Natural killer cell treated with Interleukin-12 subunit alpha and Interleukin-12 subunit beta and Interleukin-15 and Interleukin-18, amount 100 ng/mL, for 72 hours (primary cell): ENCODE measurements at regions not wholly inside any gene's neighbourhood (a gene's known extent, or its start where the extent isn't known, plus 50 kb on each side); places are given as distances from the start of the nearest gene placed in this dataset.

ENCODE experiments used
- ATAC-seq, 2 donors: fragments of 150-1000 bp; cut with Tn5 transposase in 1 of 2; sonication (Bioruptor Pico), chemical (Tn5 transposase) in 1 of 2; 2 replicates each; pipeline ENCODE4 v1.10.0; 2021
- DNase-seq: peaks from one replicate; pipeline ENCODE4 v3.0.0; 2022; ENCODE audit warnings: low spot score
- H3K27ac Mint-ChIP-seq, 2 donors: 1 replicate in 1 of 2; 2 replicates in 1 of 2; pipeline ENCODE4 v1.8.0; 2022; ENCODE audit warnings: mixed read lengths in 2 of 2, mild to moderate bottlenecking in 1 of 2, moderate library complexity in 1 of 2
- H3K27me3 Mint-ChIP-seq, 2 donors: 1 replicate in 1 of 2; 2 replicates in 1 of 2; pipeline ENCODE4 v1.8.0; 2022; ENCODE audit warnings: mixed read lengths in 2 of 2
- H3K36me3 Mint-ChIP-seq: one replicate; pipeline ENCODE4 v1.8.0; 2022; ENCODE audit warnings: mixed read lengths
- H3K4me1 Mint-ChIP-seq, 2 donors: 1 replicate in 1 of 2; 2 replicates in 1 of 2; pipeline ENCODE4 v1.8.0; 2022; ENCODE audit warnings: low read depth in 2 of 2, mixed read lengths in 2 of 2, mild to moderate bottlenecking in 1 of 2
- H3K4me3 Mint-ChIP-seq: one replicate; pipeline ENCODE4 v1.8.0; 2022; ENCODE audit warnings: mixed read lengths
- H3K9me3 Mint-ChIP-seq: 2 replicates; pipeline ENCODE4 v1.8.0; 2022; ENCODE audit warnings: mixed read lengths

DNA sequence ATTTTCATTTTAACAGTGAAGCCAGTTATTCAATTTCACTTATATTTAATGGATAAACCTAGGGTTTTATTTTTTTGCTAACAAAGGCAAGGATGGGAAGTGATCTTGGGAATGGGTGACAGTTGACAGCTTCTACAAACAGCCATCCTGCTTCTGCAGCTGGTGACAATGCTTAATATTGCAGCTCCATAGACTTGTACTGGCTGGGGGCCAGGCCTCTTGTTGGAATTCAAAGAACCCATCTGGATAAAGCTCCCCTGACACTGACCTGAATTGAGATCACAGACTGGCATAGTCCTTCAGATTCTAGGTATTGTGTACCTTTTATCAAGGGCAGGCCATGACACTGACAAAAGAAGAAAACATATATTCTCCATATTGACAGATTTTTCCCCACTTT lies 664.6 kb upstream of the FOXG1 start:
- peaks cover 4% of the 10 kb centered on the region for H3K9me3 Mint-ChIP-seq
- H3K27me3 Mint-ChIP-seq, result no peaks in the 10 kb centered on the region
- H3K27ac Mint-ChIP-seq, result no peak overlapping the region
- no peaks in the 10 kb centered on the region for H3K36me3 Mint-ChIP-seq
- ATAC-seq (no peak), DNase-seq (no peak)
- H3K4me1 Mint-ChIP-seq, result no peaks in the 10 kb centered on the region
- no peak overlapping the region for H3K4me3 Mint-ChIP-seq

DNA sequence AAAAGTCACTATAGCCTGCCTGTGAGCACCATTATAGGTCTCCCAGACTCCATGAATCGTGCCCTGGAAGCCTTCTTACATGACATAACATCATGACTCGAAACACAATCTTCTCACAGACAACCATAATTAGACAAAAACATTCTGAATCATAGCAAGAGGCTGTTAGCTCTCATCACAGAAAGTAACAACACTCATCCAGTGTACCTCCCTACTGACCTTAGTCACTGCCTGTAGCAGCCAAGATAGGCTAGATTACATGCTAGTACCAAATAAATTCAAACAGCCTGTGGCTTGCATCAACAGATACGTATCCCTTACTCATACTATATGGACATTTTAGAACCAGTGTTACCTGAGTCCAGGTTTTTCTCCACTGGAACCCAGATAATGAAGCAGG lies 663.8 kb upstream of the FOXG1 start:
- Mint-ChIP-seq H3K36me3 (no peaks in the 10 kb centered on the region), H3K27ac (no peak overlapping the region), H3K4me3 (no peak overlapping the region), H3K4me1 (no peaks in the 10 kb centered on the region), H3K27me3 (no peaks in the 10 kb centered on the region), H3K9me3 (peaks cover 4% of the 10 kb centered on the region)
- no peak for DNase-seq
- no peak for ATAC-seq

DNA sequence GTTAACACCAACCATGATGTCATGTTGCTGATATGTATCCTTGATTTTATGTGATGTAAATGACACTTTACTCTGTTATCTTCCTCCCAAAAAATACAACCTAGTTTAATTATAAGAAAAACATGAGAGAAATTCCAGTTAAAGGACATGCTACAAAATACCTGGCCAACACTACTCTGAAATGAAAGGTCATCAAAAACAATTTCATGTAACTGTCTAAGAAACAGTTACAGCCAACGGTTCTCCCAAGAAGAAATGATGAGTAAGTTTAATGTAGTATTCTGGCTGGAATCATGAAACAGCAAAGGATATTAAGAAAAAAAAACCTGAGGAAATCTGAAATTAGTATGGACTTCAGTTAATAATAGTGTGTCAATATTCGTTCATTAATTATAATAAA lies 653.3 kb upstream of the FOXG1 start:
- Mint-ChIP-seq H3K27me3 (no peaks in the 10 kb centered on the region), H3K4me3 (no peak overlapping the region), H3K4me1 (no peaks in the 10 kb centered on the region), H3K36me3 (no peaks in the 10 kb centered on the region), H3K27ac (no peak overlapping the region), H3K9me3 (peaks cover 8% of the 10 kb centered on the region)
- DNase-seq, result no peak
- no peak for ATAC-seq

DNA sequence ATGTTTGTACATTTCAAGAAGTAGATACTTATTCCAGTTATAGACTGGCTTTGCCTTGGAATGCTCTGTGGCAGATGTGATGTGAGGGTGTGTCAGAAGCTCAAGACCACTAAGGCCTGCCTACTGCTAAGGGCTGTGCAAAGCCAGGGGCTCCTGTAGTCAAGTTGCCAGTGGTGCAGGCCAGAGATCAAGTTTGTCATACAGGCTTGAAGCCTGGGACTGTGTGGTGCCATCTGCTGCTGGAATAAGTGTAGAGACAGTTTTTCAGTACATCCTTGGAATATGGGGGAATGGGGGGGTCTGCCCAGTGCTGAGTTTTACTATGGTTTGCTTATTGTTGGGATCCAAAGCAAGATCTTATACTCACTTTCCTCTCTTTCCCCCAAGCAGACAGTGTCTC lies 649.9 kb upstream of the FOXG1 start:
- Mint-ChIP-seq H3K27ac (no peak overlapping the region), H3K4me1 (no peaks in the 10 kb centered on the region), H3K36me3 (no peaks in the 10 kb centered on the region), H3K4me3 (no peak overlapping the region), H3K9me3 (peaks cover 17% of the 10 kb centered on the region), H3K27me3 (no peaks in the 10 kb centered on the region)
- ATAC-seq (no peak), DNase-seq (no peak)

DNA sequence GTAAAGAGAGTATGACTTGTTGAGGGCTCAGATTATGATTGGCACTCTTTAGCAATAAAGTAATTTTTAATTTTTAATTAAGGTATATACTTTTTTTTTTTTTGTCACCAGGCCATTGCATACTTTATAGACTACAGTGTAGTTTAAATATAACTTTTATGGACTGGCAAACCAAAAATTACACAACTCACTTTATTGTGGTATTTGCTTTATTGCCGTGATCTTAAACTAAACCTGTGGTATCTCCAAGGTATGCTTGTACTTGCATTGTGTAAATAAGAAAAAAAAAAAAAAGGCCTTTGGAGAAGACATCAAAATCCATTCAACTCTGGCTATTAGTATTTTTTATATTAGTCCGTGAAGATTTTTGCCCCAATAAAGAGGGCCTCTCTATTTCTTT lies 646.7 kb upstream of the FOXG1 start:
- ATAC-seq (no peak), DNase-seq (no peak)
- Mint-ChIP-seq H3K9me3 (peaks cover 22% of the 10 kb centered on the region), H3K27me3 (no peaks in the 10 kb centered on the region), H3K4me3 (no peak overlapping the region), H3K27ac (no peak overlapping the region), H3K36me3 (peaks cover 4% of the 10 kb centered on the region), H3K4me1 (no peaks in the 10 kb centered on the region)

DNA sequence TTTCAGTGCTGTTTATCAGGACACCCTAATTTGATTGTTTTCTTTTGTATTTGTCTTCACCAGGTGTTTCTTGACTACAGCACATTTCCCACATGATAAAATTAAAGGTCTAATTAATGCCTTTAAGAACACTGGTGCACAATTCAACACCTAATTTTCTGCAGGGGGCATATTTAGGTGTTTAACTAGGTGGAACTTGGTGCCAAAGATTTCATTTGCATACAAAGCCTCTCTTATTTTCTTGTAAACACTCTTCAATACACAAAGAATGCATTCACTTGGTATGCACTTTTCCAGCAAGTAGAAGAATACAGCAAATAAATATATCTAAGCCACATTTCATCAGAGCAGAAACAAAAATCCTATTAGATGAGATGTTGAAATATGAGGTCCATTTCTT lies 646.2 kb upstream of the FOXG1 start:
- peaks cover 4% of the 10 kb centered on the region for H3K36me3 Mint-ChIP-seq
- H3K27ac Mint-ChIP-seq, result no peak overlapping the region
- H3K9me3 Mint-ChIP-seq, result peaks cover 19% of the 10 kb centered on the region
- no peak for DNase-seq
- no peak overlapping the region for H3K4me3 Mint-ChIP-seq
- H3K4me1 Mint-ChIP-seq, result no peaks in the 10 kb centered on the region
- no peak for ATAC-seq
- H3K27me3 Mint-ChIP-seq, result no peaks in the 10 kb centered on the region

DNA sequence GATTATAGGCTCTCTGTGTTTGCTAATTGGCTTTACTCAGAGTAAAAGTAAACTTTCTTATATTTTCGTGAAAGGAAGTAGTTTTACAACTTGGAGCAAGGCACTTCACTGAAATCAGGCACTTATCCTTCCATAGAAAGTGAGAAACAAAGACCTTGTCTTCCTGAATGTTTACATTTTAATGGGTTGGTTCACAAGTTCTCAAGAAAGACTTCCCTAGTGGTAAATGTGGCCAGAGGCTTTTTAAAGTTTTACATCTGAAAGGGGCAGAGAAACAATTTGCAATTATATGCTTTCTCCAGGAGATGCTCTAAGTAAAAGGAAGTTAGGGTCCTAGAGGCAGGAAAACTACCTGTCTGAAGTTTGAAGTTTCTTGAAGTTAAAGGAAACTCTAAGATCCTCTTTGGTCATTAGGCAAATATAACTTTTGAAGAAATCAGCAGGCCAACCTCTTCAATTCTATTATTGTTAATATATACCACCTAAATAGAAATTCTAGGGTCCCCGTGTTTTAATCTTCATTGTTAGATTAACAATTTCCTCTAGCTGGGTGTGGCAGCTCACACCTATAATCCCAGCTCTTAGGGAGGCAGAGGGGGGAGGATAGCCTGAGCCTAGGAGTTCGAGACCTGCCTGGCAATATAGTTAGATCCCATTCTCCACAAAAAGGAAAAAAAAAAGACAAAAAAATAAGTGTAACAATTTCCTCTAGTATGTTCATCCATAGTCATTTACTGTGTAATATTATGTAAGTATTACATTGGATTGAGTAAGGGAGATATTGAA lies 644.9 kb upstream of the FOXG1 start:
- H3K27me3 Mint-ChIP-seq, result no peaks in the 10 kb centered on the region
- no peak overlapping the region for H3K4me3 Mint-ChIP-seq
- H3K36me3 Mint-ChIP-seq, result peaks cover 4% of the 10 kb centered on the region
- no peaks in the 10 kb centered on the region for H3K4me1 Mint-ChIP-seq
- DNase-seq (no peak), ATAC-seq (no peak)
- H3K9me3 Mint-ChIP-seq, result peaks cover 20% of the 10 kb centered on the region
- H3K27ac Mint-ChIP-seq, result no peak overlapping the region

DNA sequence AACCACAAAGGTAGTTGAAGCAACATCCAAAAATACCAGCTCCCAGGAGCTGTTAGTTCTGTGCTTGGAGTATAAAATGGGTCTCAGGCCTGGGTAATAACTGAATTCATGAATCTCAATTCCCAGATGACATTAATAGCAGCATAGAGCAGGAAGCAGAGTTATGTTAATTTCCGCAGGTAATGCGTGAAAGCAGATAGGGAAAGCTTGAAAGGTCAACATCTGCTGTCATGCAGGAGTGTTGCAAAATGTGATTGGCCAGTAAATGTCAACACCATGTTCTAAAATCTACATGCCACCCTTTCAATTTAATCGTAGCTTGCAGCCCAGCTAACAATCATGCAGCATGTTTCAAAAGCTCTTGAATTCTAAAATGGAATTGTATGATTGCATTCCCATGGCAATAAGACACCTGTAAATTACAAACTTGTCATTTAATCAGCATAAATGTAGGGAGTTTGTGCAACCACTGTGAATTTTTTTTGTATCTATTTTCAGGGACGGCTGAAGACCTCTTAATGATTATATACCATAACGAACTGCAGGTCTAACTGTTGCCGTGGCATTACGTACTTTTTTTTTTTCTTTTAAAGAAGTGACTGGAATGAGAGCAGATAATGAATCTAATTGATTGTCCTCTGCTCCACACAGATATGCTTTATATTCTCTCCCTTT lies 635.8 kb upstream of the FOXG1 start:
- DNase-seq (no peak), ATAC-seq (no peak)
- H3K4me3 Mint-ChIP-seq, result no peak overlapping the region
- no peaks in the 10 kb centered on the region for H3K36me3 Mint-ChIP-seq
- no peaks in the 10 kb centered on the region for H3K27me3 Mint-ChIP-seq
- no peak overlapping the region for H3K27ac Mint-ChIP-seq
- no peaks in the 10 kb centered on the region for H3K4me1 Mint-ChIP-seq
- H3K9me3 Mint-ChIP-seq, result peaks cover 19% of the 10 kb centered on the region

DNA sequence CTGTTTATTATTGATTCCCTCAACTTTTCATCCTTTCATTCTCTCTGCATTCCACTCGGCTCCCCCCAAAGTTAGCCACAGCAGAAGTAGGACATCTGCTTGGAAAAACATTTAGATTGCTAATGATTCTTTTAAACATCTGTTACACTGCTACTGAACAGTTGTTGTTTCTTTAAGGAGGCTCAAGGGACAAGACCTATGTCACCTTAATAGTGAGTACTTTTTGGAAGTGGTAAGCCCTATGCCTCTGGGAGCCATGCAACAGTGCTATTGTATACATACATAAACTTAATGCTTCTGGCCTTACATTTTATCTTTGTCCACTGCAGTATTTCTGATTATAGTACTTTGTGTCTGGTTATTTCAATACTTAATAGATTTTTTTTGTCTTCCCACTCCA lies 628.2 kb upstream of the FOXG1 start:
- H3K27me3 Mint-ChIP-seq, result no peaks in the 10 kb centered on the region
- H3K4me1 Mint-ChIP-seq, result no peaks in the 10 kb centered on the region
- no peak for ATAC-seq
- peaks cover 17% of the 10 kb centered on the region for H3K9me3 Mint-ChIP-seq
- no peak overlapping the region for H3K27ac Mint-ChIP-seq
- H3K4me3 Mint-ChIP-seq, result no peak overlapping the region
- DNase-seq, result no peak
- no peaks in the 10 kb centered on the region for H3K36me3 Mint-ChIP-seq

DNA sequence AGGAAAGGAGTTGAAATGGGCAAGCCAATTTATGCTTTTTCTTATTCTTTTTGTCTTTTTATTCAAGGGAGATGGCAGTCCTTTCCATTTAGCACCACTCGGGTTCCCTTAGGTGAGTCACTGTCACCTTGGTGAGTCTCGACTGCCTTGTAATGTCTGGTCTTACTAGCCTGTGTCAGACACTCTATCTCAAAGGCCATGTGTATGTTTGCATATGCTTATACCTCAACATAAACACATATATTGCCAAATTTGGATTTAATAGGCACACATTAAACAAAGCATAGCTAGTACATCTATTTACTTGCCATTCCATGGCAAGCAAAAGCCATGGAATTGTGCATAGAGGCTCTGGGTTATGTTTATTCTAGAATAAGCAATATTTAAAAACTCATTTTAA lies 624.9 kb upstream of the FOXG1 start:
- DNase-seq (no peak), ATAC-seq (no peak)
- Mint-ChIP-seq H3K4me3 (no peak overlapping the region), H3K27ac (no peak overlapping the region), H3K36me3 (no peaks in the 10 kb centered on the region), H3K9me3 (peaks cover 14% of the 10 kb centered on the region), H3K4me1 (no peaks in the 10 kb centered on the region), H3K27me3 (no peaks in the 10 kb centered on the region)

DNA sequence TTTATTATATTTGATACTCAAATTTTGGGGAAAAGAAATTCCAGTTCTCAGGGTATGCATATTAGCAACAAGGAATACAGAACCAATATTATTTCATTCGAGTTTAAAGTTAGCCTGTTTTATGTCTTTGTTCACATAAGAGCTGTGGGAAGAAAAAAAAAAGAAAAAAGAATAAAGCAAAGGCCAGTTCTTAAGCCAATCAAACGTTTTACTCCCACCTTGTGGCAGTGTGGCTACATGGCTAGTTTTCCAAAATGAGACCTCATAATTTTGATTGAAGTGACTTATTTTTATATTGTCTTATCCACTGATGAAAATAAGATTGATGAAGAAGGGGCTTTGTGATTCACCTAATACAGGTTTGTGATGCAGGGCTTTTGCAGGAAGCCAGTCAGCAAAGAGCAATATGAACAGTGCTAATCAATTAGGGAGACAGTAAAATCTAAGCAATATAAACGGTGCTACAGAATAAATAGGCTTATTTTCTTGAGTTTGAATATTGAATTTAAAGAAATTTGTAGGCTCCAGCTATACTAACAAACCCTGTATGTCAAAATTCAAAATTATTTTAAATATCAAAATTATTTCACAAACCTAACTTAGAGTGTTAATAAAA lies 624.1 kb upstream of the FOXG1 start:
- no peak overlapping the region for H3K27ac Mint-ChIP-seq
- no peak overlapping the region for H3K4me3 Mint-ChIP-seq
- H3K9me3 Mint-ChIP-seq, result peaks cover 14% of the 10 kb centered on the region
- H3K27me3 Mint-ChIP-seq, result no peaks in the 10 kb centered on the region
- no peaks in the 10 kb centered on the region for H3K36me3 Mint-ChIP-seq
- DNase-seq, result no peak
- ATAC-seq, result no peak
- no peaks in the 10 kb centered on the region for H3K4me1 Mint-ChIP-seq

DNA sequence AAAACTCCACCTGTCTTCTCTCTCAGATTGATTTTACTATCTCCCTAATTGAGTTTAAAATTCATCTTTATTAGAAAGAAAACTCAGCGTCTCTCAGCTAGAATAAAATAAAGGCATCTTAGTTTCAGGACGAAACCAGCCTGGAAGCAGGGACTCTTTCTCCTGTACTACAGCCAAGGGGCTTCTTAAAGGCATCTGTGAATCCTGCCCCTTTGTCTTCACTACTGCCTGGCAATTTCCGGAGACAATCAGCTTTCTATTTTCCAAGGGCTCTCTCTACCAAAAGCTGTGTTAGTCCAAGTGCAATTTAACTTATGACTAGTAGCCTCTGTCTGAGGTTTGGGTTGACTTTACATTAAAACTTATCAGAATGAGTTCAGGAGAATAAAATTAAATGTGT lies 623.3 kb upstream of the FOXG1 start:
- no peak for DNase-seq
- ATAC-seq, result no peak
- Mint-ChIP-seq H3K9me3 (peaks cover 9% of the 10 kb centered on the region), H3K27me3 (no peaks in the 10 kb centered on the region), H3K4me3 (no peak overlapping the region), H3K4me1 (no peaks in the 10 kb centered on the region), H3K27ac (no peak overlapping the region), H3K36me3 (no peaks in the 10 kb centered on the region)

DNA sequence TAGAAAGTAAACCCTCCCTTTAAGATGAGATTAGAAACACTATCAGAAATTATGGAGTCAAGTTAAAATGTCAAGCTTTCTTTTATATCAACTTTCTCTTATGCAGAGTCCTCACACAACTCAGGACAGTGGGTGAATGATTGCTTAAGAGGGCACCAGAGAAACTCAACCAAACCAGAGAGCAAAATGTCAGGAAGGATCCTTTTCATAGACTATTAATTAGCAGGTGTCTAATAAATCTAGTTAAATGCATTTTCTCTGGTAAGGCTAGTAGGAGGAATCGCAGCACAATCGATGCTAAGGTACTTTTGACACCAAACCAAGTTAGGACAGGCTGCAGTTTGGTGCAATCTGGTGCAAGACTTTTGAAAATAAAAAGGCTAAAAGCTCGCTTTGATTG lies 614.7 kb upstream of the FOXG1 start:
- DNase-seq (no peak), ATAC-seq (no peak)
- H3K36me3 Mint-ChIP-seq, result no peaks in the 10 kb centered on the region
- H3K9me3 Mint-ChIP-seq, result peaks cover 12% of the 10 kb centered on the region
- H3K27me3 Mint-ChIP-seq, result no peaks in the 10 kb centered on the region
- no peaks in the 10 kb centered on the region for H3K4me1 Mint-ChIP-seq
- no peak overlapping the region for H3K27ac Mint-ChIP-seq
- H3K4me3 Mint-ChIP-seq, result no peak overlapping the region

DNA sequence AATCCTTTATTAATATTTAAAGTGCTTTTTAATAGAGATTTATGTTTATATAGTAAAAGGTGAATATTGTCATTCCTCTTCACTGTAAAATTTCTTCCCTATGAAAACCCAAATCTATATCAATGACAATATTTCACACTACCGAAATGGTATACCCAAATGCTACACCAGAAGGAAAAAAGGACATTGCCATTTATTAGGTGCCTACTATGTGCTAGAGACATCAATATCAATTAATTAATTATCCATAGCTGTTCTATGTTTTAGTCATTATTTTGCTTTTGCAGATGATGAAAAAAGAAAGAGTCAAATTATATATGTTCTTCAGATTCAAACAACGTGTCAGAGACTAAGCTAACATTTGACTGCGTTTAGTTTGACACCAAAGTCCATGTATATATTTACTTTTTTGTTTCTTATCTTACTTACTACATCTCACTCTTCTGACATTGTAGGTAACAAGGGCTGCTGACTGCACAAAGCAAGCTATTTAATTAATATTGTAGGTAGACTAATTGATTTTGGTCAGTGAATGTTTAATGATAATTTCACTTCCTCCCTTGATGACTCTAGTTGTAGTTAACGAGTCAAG lies 614.0 kb upstream of the FOXG1 start:
- H3K4me3 Mint-ChIP-seq, result no peak overlapping the region
- no peak overlapping the region for H3K27ac Mint-ChIP-seq
- ATAC-seq (no peak), DNase-seq (no peak)
- H3K9me3 Mint-ChIP-seq, result peaks cover 12% of the 10 kb centered on the region
- H3K27me3 Mint-ChIP-seq, result no peaks in the 10 kb centered on the region
- H3K36me3 Mint-ChIP-seq, result no peaks in the 10 kb centered on the region
- no peaks in the 10 kb centered on the region for H3K4me1 Mint-ChIP-seq
